GM12873 (cell line): ENCODE measurements at regions not wholly inside any gene's neighbourhood (a gene's known extent, or its start where the extent isn't known, plus 50 kb on each side); places are given as distances from the start of the nearest gene placed in this dataset.

Experiments used
- TF ChIP-seq, protein P1 (sequence below): IDR thresholded peaks from 2 replicates; pipeline ENCODE4 v1.5.1; 2012; ENCODE audit warnings: low read depth, mild to moderate bottlenecking, moderate library complexity, low read length, control low read depth; ENCODE audit not compliant: insufficient read depth; ENCODE audit errors: missing control alignments

DNA sequence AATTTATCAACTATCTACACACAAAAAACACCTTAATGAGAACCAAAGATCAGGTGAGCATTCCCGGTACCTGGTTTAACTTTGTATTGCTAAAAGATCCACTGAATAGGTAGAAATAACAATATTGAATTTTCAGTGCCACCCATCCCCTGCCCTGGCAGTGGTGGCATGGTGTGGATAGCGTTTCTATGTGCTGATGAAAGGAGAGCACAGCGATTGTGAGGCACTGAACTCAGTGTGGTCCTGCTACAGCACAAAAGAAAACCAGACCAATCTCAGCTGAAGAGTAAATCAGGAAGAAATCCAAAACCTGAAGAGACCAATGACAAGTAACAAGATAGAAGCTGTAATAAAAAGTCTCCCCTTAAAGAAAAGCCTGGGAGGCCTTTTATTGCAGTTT lies 984.6 kb upstream of the AGA start:
- TF ChIP-seq, protein P1, sequence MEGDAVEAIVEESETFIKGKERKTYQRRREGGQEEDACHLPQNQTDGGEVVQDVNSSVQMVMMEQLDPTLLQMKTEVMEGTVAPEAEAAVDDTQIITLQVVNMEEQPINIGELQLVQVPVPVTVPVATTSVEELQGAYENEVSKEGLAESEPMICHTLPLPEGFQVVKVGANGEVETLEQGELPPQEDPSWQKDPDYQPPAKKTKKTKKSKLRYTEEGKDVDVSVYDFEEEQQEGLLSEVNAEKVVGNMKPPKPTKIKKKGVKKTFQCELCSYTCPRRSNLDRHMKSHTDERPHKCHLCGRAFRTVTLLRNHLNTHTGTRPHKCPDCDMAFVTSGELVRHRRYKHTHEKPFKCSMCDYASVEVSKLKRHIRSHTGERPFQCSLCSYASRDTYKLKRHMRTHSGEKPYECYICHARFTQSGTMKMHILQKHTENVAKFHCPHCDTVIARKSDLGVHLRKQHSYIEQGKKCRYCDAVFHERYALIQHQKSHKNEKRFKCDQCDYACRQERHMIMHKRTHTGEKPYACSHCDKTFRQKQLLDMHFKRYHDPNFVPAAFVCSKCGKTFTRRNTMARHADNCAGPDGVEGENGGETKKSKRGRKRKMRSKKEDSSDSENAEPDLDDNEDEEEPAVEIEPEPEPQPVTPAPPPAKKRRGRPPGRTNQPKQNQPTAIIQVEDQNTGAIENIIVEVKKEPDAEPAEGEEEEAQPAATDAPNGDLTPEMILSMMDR = no peak

DNA sequence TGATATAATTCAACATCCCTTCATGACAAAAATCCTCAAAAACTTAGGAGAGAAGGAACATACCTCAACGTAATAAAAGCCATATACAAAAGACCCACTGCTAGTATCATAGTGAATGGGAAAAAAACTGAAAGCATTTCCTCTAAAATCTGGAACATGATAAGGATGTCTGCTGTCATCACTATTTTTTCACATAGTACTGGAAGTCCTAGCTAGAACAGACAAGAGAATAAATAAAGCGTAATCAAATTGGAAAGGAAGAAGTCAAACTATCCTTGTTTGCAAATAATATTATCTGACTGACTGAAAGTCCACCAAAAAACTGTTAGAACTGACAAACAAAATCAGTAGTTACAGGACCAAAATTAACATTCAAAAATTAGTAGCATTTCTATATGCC lies 985.4 kb upstream of the AGA start:
- TF ChIP-seq, protein P1 = no peak

- TF ChIP-seq, protein P1 = no peak
These were observed 1006.3 kb upstream of the AGA start for GRCh38 chr4:178448372-178449035.

DNA sequence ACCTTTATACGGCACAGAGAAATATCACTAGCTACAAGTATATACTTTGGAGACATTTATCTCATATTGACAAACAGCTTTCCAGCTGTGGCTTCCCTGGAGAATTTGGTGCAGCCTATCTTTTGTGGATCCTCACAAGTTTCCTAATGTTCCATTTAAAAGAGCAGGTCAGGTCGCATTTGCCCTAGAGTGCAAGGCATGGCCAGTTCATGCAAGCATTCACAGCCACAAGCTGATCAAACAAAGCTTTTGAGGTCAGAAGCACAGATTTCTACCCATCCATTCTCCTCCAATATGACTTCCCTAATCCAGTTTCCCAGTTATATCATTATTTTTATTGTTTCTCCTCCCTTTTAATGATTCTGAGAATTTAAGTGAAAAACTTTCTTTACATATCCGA lies 1008.4 kb upstream of the AGA start:
- TF ChIP-seq, protein P1 = no peak

GRCh38 chr4:178453057-178453456 lies 1010.8 kb upstream of the AGA start:
- TF ChIP-seq, protein P1 = no peak

GRCh38 chr4:178457286-178457685 lies 1015.0 kb upstream of the AGA start:
- TF ChIP-seq, protein P1 = no peak

DNA sequence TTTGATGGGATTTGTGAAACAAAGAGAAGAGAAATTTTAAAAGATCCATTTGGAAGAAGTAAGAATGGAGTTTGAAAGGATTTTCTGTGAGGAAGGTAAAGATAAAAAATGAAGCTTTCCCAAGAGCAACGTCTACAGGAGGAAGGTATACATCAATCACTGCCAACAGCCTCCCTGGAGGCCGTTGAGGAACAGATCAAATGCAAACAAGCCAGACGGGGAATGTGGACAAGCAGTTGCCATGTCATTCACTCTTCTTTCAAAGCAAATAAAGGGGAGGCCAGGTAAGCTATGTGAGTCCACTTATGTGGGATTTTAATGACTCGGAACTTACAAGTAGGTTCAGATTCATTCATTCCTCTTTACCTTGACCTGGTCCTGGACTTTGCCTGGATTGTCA lies 1020.5 kb upstream of the AGA start:
- TF ChIP-seq, protein P1 = no peak
